NCI-H146 treated with DMSO at 0.1 percent for 48 hours (cell line): ENCODE measurements at regions not wholly inside any gene's neighbourhood (a gene's known extent, or its start where the extent isn't known, plus 50 kb on each side); places are given as distances from the start of the nearest gene placed in this dataset.
"Not testable (repeated sequence)": the region's sequence is repeated elsewhere in the genome, so short reads cannot be mapped to it uniquely, and the experiment has no call there.

Experiments used
- DNase-seq: peaks from one replicate; lab custom pipeline; 2025; ENCODE audit not compliant: unreplicated experiment; lab: John Stamatoyannopoulos, UW

GRCh38 chr20:48246061-48246790 is 460.9 kb upstream of the SULF2 start:
- DNase-seq = no peak

DNA sequence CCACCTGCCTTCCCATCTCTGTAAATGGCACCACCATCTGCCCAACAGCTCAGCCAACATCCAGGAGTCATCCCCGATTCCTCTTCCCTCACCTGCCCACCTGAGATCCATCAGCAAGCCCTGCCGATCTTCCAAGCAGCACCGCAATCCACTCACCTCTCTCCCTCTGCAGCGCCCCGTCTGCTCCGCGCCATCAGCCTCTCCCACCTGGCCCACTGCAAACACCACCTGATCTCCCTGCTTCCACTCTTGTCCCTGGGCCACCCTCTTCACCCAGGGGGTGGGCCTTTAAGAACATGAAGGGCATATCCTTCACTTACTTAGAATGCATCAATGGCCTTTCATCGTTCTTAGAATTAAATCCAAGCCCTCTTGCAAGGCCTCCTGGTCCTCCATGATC is 457.3 kb upstream of the SULF2 start:
- no peak for DNase-seq

DNA sequence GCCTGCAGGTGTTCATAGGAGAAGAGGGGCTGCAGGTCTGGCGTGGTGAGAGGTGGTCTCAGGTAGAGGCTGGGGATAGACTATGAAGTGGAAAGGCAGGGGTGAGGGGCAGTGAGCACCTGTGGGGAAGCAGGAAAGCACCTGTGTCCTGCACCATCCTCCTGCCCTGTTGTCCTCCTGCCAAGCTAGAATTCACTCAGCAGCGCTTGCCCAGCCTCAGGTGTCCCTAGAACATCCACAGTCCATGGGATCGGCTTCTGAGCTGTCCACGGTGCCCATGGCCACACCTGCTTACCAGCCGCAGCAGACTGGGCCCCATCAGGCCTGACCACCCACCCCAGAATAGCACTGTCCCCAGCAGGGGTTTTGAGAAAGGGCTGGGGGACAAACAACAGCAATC is 456.2 kb upstream of the SULF2 start:
- DNase-seq = no peak

DNA sequence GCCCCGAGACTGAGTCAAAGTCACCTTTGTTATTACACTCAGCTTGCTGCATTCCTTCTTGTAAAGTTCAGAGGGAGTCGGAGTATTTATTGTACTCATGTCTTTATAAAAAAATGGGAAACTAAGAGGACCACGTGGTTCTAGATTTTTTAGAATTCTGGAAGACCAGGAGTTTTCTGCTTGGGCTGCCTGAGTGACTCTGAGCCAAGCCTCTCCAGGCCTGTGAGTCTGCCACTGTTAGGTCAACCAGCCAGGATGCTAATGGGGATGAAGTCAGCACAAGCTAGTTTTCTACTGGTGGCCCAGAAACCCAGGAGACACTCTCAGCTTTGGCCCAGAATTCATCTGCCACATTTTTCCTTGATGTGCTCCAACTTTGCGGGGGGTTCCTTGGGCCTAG is 453.5 kb upstream of the SULF2 start:
- DNase-seq = no peak

GRCh38 chr20:48238326-48238725 is 453.0 kb upstream of the SULF2 start:
- DNase-seq = no peak

DNA sequence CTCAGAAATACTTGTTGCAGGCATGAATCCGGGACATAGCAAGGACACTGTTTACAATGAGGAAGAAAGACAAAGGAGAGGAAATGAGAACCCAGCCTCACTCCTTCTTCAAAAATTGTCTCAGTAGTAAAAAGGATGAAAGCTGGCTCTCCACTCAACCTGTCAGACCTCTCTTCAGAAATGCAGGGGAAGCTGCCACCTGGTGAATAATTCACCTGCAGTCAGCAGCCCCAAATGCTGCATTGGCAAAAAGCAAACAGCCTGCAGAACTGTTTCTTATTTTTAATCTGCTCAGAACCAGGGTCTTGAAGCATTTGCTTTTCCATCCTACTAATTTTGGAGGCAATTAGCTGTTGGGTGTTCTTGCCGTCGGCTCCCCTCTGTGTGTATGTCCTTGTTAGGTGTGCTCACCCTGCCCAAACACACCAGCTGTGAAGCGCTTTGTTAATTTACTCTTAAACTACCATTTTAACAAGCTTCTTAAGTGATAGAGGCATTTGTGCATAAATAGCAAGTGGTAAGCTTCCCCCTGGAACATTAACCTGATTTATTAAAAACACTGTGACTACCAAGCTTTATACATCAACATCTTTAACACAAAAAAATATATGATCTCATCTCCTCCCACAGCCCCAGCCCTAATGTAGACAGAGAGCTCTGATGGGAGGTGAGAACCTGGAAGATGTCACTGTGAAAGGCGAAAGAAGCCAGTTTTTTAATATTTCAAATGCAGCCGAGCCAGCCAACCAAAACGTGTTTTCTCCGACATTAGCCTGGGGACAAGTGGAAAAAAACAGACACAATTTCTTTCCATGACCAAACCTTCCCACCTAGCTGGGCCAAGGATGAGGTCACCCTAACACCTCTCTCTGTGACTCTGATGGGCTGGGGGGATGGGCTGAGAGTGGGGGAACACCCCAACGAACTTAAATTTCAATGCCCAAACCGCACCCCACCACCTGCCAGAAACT is 451.0 kb upstream of the SULF2 start:
- no peak for DNase-seq

DNA sequence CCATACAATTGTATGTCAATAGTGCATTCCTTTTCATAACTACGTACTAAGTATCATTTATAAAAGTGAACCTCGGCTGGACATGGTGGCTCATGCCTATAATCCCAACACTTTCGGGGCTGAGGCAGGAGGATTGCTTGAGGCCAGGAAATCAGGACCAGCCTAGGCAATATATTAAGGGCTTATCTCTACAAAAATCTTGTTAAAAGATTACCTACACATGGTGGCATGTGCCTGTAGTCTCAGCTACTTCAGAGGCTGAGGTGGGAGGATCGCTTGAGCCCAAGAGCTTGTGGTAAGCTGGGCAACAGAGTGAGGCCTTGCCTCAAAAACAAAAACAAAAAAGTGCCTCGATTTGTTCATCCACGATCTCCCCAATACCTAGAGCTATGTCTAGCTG is 449.7 kb upstream of the SULF2 start:
- DNase-seq = no peak

- no peak for DNase-seq
Observed at GRCh38 chr20:48231253-48231930, 446.1 kb upstream of the SULF2 start.

DNA sequence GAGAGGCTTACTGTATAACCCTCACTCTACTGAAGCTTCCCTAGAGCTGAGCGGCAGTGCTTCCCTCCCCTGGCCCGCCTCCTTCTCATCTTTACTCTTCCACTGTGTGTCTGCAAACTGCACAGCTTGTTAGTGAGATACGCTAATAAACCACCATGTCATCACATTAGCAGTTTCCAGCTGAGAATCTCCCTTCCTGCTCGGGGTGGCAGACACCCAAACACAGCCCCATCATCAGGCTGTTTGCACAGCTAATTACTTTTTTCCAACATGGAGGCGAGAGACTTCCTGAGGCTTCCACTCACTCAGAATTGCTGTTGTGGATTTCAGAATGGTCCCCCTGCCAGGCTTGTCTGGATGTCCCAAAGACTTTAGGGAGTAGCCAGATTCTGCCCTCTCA is 444.9 kb upstream of the SULF2 start:
- DNase-seq = no peak

- no peak for DNase-seq
Observed at GRCh38 chr20:48227381-48227780, 442.1 kb upstream of the SULF2 start.

DNA sequence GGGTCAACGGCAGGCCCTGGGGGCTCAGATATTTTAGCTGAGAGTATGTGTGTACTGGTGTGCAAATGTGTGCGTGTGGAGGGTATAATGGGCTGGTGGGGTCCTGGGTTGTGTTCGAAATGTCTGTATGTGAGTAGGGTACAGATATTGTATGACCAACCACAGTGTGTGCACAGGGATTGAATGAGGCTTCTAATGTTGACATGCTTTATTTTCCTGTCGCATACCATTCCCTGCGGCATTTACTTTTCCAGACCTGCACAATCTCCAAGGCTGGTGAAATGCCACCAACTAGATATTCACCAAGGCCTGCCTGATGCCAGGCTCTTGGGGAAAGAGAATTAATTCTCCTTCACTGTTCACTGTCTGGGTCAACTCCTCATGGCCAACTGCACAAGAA is 441.4 kb upstream of the SULF2 start:
- no peak for DNase-seq

GRCh38 chr20:48224533-48225050 is 439.3 kb upstream of the SULF2 start:
- DNase-seq = no peak

- no peak for DNase-seq
Observed at GRCh38 chr20:48223715-48224114, 438.4 kb upstream of the SULF2 start.

DNA sequence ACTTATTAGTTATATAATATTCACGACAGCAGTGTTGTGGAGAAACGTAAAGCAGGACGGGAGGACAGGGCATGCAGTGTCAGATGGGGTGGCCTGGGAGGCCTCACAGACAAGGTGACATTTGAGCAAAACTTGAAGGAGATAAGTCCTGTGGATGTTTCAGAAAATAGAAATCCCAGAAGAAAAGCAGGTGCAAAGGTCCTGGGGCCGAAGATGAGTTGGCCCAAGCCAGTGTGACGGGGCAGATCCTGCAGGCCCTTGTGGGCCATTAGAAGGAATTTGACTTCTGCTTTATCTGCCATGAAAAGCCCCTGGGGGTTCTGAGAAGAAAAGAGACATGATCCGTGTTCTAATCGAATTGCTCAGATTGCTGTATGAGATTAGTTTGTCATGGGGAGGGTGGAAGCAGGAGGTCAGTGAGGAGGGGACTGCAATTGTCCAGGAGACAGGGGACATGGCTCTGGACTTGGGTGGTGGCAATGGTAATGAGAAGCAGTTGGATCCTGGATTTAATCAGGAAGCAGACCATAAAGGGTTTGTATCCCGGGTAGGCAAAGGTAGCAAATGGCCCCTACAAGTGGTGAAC is 437.4 kb upstream of the SULF2 start:
- DNase-seq = no peak

- DNase-seq = no peak
Observed at GRCh38 chr20:48220033-48220633, 434.9 kb upstream of the SULF2 start.

GRCh38 chr20:48219306-48219705 is 434.0 kb upstream of the SULF2 start:
- no peak for DNase-seq

- DNase-seq = no peak
Observed at GRCh38 chr20:48217190-48217589, 431.9 kb upstream of the SULF2 start.

- no peak for DNase-seq
Observed at GRCh38 chr20:48215536-48215935, 430.3 kb upstream of the SULF2 start.

GRCh38 chr20:48214601-48215000 is 429.3 kb upstream of the SULF2 start:
- DNase-seq = no peak

DNA sequence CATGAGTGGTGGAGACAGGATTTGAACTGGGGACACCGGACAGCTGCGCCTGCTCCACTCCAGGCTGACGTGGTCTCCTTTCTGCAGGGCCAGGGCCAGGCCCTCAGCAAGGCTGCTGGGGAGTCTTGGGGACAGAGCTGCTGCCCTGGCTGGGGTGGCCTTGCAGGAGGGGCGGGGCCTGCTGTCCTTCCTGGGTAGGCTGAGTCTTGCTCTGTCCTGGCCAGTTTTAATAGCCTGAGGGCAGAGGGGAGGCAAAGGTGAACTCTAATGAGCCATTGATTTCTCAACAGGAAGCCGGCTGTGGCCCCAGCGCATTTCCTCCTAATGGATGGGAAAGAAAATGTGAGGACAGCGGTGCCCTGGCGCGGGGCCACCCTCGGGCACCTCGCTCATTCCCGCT is 428.4 kb upstream of the SULF2 start:
- DNase-seq = not testable (repeated sequence)
